ENCODE measurements at regions not wholly inside any gene's neighbourhood (a gene's known extent, or its start where the extent isn't known, plus 50 kb on each side); places are given as distances from the start of the nearest gene placed in this dataset.
"Not testable (repeated sequence)": the region's sequence is repeated elsewhere in the genome, so short reads cannot be mapped to it uniquely, and the experiment has no call there.

DNA sequence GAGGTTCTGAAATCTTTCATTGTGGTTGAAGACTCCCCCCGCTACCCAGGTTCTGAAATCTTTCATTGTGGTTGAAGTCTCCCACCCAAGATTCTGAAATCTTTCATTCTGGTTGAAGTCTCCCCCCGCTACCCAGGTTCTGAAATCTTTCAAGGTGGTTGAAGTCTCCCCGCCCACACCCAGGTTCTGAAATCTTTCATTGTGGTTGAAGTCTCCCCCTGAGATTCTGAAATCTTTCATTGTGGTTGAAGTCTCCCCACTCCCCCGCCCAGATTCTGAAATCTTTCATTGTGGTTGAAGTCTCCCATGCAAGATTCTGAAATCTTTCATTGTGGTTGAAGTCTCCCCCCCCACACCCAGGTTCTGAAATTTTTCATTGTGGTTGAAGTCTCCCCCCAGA, 916.6 kb downstream of the BRD1 start:
- DNase-seq, result not testable (repeated sequence)

DNA sequence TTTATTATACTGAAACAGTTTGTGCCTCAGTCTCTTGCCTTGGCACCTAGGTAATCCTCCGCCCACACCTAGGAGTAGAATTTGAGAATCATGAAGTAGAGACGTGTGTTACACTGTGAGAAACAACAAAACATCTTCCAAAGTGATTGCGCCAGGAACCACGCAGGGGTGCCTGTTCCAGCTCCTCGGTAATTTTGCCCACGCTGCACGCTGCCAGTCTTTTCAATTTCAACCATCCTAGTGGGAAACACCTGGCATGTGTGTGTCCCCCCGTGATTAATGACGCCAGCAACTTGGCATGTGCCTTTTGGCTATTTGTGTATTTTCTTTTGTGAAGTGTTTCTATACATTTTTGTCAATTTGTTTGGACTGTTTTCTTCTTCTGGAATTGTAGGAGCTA, 919.1 kb downstream of the BRD1 start:
- no peak for DNase-seq

DNA sequence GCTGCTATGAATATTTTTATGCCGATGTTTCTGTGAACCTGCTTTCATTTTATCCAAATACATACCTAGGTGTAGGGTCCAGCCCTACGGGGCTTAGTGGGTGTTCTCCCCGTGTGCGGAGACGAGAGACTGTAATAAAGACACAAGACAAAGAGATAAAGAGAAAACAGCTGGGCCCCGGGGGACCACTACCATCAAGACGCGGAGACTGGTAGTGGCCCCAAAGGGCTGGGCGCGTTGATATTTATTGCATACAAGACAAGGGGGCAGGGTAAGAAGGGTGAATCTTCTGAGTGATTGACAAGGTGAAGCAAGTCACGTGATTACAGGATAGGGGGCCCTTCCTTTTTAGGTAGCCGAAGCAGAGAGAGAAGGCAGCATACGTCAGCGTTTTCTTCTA, 920.1 kb downstream of the BRD1 start:
- DNase-seq, result no peak

DNA sequence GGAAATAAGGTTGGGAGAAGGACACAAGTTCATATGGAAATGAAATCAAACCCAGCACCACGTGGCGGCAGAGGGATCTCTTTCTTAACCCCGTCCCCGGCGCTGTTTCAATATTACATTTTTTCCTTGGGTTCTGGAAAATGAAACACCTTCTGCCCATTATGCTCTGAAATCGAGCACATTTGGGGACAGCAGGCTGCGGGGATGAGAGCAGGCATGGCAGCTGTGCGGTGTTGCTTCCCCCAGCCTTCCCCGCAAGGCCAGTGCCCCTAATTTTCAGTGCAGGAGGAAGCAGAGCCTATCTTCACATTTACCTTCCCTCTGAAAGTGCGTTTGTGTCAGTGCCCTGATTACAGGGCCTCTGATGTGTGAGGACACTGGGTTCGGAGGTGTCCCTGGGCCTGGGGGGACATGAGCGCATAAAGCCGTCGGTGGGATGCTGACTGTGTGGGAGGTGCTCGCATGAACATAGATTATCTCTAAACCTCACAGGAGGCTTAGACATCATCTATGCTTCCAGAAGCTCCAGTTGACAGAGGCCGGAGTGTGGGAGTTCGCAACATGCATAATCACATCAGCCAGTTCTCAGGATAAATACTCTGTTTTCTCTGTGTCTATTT, 921.3 kb downstream of the BRD1 start:
- no peak for DNase-seq

DNA sequence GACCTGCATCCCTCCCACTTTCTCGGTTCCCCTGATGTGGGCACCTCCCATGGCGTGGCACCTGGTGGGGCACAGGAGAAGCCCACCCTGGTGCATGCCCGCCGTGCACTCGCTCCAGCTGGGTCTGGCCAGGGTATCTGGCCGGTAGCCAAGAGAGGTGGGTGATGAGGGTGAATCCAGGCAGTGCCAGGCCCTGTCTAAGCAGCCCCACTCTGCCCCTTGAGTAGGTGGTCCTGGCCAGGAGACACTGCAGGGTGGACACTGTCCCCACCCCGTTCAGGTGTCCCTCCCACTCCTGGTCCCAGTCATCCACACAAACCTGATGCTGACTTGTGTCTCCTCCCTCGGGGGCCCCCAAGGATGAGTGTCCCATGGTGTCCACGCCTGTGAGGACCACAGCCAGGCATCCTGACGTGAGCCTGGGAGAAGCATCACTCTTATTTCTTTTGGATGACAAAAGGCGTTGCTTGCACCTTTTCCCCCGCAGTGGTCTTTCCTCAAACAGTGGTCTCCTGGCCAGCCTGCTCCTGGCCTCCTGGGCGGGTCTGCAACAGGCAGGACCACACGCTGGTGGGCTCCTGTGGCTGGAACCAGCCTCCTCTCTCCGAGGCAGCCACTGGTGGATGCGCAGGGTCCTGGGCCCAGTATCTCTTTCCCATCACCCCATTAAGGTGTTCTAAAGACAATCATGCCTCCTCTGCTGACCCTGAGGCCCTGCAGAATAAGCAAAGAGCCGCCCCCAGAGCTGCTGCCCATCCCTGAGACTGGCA, 922.3 kb downstream of the BRD1 start:
- no peak for DNase-seq

DNA sequence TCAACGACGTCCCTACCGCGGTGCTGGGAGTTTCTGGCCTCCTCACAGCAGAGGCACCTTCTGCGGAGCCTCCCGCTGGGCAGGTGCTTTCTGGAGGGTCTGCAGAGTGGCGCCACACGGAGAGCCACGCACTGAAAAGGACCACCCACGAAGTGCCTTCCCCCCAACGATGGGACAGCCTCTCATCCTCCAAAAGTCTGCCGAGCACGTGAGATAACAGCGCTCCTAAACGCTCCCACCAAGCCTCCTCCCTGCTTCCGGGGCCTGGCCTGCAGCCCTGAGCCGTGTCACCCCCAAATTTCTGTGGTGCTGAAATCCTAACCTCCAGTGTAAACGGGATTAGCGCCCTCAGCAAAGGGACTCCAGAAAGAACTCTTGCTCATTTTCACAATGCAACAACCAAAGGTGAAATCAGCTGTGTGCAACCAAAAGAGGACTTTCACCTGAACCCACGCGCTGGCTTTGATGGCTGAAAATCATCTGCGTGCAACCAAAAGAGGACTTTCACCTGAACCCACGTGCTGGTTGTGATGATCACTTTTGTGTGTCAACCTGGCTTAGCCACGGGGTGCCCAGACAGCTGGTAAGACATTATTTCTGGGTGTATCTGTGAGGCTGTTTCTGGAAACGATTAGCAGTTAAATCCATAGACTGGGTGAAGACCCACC, 924.6 kb downstream of the BRD1 start:
- DNase-seq, result no peak

DNA sequence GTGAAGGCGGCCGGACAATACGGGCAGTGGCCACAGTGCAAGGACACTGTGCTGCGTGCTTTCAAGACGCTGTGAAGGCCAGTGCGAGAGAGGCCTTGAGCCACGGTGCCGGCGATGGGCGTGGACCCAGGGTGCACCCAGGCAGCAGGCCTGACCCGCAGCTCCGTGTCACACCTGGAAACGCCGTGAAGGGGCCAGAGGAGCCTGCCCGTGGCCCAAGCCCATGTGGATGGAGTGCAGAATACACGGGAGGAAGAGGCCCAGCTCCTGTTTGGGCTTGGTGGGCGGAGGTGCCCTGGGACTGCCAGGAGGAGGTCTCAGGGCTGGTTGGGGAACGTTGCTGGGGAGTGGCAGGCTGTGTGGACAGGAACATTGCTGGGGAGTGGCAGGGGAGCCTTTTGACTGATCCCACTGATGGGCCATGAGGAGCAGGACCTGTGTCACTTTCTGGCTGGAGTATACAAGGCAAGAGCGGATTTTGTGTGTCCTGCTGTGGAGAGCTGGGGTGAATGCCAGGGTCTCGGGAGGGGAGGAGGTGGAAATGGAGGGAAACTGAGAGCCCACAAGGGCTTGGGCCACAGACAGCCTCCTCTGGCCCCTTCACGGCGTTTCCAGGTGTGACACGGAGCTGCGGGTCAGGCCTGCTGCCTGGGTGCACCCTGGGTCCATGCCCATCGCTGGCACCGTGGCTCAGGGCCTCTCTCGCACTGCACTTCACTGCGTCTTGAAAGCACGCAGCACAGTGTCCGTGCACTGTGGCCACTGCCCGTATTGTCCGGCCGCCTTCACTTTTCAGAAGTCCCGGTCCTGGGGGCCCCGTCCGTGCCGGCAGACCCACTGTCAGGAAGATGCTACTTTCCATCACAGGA, 925.4 kb downstream of the BRD1 start:
- DNase-seq, result no peak

DNA sequence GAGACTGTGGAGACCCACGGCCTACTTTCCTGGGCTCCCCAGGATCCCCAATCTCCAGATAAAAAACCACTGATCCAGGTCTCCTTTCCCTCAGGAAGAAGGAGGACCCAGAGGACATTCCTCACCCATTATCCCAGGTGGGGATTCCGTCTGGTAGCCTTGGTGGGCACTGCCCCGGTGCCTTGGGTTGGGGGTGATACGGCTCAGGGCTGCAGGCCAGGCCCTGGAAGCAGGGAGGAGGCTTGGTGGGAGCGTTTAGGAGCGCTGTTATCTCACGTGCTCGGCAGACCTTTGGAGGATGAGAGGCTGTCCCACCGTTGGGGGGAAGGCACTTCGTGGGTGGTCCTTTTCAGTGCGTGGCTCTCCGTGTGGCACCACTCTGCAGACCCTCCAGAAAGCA, 926.3 kb downstream of the BRD1 start:
- no peak for DNase-seq

DNA sequence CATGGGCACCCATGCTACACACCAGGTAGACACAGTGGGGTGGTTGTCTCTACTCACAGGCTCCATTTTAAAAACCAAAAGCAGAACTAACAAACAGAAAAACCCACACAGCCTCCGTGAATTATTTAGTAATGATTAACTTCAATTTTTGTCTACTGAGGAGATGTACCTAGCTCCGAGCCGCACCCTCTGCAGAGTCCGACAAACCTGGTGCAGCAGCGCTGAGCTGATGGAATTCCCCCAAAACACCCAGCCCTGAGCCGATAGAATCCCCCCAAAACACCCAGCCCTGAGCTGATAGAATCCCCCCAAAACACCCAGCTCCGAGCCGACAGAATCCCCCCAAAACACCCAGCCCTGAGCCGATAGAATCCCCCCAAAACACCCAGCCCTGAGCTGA, 927.0 kb downstream of the BRD1 start:
- no peak for DNase-seq

DNA sequence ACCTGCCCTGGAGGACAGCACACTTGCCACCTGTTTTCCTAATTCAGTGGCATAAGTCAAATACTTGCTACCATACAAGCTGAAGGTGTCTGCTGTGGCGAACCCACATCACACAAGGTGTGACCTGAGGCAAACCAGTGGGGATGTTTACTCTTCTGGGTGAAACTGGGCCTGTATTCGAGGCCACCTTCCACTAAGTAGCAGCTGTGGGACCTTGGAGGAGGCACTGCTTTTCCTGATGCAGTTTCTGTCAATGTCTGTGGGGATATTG, 927.4 kb downstream of the BRD1 start:
- DNase-seq, result no peak

DNA sequence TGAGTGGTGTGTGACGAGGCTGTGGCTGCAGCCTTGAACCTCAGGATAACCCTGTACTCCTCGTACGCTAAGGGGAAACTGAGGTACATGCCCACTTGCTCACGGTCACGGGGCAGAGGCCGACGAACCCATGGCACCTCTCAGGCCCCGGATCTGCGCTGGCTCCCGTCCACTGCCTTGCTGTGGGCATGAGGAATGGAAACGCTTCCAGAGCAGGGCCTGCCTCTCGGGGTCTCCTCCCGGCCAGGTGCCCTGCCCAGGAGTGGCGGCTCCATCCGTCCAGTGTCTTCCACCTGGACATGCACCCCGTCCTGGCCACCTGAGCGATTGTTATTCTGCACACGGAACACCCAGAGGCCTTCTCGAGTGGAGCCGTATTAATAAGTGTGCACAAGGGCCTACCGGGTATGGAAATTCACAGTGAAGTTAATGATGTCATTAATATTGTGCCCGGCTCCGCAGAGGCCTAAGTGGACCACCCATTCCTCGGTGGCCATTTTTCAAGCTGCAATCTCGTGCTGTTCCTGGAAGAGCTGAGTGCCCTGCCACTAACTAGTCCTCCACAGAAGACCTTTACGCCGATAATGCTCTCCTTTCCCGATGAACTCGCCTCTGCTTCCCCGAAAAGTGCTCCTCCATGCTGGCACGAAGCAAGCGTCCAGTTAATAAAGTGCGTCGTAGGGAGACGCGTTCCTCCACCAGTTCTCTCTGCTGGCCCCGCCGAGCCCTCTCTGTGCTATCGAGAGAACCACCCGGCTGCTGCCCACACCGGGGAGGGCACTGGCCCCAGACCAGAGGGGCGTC, 927.9 kb downstream of the BRD1 start:
- no peak for DNase-seq

DNA sequence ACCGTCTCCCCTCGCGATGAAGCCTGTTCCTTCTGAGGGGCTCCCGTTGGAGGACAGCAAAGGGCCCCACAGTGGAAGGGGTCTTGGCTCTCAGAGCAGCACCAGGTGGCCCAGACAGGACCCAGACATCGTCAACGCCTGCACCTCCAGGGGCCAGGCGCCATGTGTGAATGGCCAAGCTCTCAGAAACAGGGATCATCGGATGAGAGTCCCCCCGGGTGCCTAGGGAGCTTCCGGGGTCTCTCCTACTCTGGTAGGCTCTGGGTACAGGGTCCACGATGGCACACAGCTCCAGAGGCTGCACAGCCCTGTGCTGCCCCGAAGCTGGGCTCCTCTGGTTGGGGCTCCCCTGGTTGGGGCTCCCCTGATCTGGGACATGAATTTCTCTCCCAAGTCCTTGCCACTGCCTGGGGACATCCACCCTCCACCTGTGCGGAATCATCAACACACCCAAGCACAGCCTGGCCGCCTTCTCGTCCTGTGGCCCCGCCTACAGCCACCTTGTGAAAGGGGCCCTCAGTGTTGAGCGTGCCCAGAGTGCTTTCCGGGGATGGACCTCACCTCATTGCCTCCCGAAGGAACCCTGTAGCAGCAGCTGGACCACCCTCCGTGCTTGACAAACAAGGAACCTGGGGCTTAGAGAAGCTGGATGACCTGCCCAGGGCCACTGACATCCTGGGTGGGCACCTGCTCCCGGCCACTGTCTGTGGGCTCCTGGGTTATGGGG, 929.0 kb downstream of the BRD1 start:
- DNase-seq, result no peak

DNA sequence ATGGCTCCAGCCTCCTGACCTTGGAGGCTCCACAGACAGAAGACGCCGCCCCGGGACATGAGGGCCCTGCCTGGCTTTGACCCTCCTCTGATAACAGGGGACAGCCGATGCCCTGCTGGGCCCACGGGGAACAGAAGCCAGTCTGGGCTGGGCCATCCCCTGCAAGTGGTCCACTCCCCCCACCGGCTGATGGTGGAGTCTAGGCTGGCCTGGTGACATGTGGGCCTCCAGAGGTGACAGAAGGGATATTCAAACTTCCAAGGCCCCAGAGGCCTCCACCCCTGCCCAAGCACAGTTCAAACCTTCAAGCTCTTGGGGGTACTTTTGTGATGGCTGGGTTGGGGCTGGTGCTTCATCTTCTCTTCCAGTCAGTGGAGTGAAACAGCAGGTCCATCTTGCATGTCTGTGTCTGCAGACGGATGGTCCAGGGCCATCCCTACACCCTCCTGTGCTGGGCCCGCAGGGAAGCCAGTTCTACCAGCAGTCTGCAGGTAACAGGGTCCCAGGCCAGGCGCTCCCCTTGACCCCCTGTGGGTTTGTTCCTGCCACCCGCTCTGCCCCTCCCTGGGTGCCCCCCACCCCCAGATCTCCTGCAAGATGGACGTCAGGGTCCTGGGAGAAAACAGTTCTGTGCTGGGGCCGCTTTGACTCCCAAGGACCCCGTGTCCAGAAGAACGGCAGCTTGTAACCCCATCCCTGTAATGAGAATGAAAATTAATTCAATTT, 929.9 kb downstream of the BRD1 start:
- no peak for DNase-seq

DNA sequence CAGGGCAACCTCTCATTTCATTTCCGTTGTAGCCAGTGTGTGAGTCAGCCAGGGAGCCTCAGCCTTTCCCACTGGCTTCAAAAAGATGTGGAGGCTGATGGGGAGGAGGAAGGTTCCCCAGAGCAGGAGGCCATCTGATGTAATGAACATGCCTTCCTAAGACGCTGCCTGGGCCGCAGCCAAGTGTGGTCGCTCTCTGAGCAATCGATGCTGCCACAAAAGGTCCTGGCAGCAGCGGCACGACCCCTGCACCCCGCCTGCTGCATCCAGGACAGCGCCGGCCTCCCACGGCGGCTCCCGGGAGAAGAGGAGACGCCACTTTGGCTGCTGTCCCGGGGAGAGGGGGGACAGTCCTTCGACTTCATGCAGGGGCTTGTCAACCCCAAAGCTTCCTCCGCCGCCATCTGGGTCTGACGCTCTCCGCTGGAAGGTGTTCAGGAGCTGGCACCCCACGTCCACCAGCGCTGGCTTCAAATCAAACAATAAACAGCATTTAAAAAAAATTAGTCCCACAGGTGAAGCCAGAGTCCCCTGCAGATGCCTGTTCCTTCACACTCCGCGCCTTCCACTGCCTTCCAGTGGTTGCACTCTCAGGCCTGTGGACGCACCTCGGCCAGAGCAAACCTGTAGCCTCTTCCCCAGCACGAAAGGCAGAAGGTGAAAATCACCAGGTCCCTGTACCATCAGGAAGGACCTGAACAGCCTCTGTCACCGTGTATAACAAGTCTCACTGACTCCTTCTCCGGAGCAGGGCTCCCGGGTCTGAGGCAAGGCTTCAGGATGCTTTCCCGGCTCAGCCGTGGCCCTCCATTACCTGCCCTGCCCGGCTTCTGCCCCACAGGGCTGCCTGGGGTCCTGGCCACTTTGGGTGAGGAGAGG, 930.7 kb downstream of the BRD1 start:
- DNase-seq, result no peak

DNA sequence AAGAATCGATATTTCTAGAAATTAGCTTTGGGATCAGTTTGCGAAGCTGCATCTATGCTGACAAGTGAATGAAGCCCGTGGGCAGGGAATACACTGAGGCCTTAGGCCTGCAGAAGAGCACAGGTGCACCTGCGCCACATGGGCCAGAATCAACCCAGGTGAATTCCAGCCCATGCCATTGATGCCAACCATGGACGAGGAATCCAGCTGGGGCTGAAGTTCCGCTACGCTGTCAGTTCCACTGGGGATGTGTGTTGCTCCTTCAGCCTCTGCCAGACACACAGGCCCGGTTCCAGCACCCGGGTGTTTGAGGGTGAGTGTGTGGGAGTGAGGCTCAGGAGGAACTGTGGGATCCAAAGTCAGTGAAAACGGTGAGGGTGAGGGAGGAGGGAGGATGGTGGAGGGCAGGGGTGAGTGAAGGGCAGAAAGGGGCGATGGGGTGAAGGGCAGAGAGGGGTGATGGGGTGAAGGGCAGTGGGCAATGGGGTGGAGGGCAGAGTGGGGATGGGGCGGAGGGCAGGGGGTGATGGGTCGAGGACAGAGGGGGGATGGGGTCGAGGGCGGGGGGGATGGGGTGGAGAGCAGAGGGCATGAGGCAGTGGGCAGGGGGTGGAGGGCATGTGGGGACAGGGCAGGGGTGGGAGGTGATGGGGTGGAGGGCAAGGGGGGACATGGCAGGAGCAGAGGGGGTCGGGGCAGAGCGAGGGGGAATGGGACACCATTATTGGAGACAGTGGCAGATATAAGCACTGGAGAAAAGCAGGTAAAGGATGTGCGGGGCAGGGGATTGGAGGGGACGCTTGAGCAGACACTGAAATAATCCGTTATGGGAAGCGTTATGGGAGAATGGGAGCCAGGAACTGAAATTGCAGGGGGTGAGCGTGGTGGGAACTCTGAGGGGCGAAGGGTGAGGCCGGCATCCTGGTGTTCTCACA, 931.6 kb downstream of the BRD1 start:
- DNase-seq, result no peak

DNA sequence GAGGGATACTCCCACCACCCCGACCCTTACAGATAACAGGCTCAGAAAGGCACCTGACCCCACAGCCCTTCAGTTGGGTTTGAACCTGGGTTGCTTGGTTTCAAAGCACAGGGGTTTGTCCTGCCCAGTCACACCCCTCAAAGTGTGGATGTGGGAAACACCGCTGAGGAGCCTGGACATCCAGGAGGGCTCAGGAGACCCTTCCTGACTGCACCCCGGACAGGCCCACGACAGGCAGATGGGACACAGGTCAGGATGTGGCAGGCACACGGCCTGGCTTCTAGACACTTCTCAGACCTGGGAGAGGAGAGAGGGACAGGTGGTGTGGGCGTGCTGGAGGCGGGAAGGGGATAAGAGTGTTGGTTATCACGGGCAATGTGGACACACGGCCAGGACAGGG, 932.3 kb downstream of the BRD1 start:
- DNase-seq, result no peak

DNA sequence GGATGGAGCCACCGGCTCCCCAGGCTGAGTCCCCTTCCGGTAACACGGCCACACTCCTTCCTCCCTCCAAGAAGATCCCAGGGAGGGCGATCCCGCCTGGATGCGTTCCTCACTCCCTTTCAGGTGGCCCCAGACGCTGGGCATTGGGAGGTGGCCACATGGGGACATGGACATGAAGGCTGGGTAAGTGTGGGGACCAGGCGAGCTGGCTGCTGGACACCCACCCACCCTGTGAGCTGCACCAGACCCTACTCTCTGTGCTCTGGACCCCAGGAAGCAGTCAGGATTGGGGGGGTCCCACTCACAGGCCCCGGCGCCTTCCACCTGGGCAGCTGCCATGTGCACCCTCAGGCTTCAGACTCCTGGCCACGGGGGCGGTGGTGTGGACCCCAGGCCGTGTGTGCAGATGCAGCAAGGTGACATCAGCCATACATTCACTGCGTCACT, 932.8 kb downstream of the BRD1 start:
- no peak for DNase-seq

DNA sequence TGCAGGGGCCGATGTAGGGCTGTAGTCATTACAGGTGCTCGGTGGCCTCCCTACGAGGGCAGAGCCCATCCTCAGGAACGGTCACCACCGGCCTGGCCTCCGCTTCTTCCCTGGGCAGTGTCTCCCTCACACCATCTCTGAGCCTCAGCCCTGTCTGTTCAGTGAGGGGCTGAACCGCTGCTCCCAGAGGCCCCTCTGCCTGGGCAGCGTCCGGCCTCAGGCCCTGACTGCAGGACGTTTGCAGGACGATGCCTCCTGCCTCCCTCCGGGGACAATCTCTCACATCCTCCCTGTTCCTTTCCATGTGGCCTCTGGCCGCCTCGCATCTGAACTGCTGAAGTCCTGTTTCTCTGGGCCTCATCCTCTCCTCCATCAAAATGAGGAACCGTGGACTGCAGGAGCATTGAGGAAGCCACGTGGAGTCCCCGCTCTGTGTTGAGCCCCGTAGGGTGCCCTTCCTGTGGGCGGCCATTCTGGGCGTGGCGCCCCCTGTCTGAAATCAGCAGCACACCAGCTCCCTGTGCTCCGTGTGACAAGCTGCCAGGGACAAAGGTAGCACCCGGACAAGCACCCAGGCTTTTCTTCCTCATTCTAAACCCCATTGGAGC, 933.5 kb downstream of the BRD1 start:
- no peak for DNase-seq

Data from stimulated activated CD4-positive, alpha-beta T cell treated with anti-CD3 and anti-CD28 coated beads, Interleukin-12 subunit alpha, Interleukin-12 subunit beta, amount 100 ng/mL, for 4 hours (primary cell).